T-helper 2 cell treated with Interferon-gamma antibody and Interleukin-4, amounts not matched to agents 100 ng/mL and 5 ng/mL, for 36 hours (primary cell): ENCODE measurements at regions not wholly inside any gene's neighbourhood (a gene's known extent, or its start where the extent isn't known, plus 50 kb on each side); places are given as distances from the start of the nearest gene placed in this dataset.
"Not testable (repeated sequence)": the region's sequence is repeated elsewhere in the genome, so short reads cannot be mapped to it uniquely, and the experiment has no call there.

ENCODE experiments used
- intact Hi-C: fragments of 100-400 bp; cut with micrococcal nuclease; formaldehyde crosslinking; loops from one replicate; pipeline ENCODE4 v1.15.1; 2023

DNA sequence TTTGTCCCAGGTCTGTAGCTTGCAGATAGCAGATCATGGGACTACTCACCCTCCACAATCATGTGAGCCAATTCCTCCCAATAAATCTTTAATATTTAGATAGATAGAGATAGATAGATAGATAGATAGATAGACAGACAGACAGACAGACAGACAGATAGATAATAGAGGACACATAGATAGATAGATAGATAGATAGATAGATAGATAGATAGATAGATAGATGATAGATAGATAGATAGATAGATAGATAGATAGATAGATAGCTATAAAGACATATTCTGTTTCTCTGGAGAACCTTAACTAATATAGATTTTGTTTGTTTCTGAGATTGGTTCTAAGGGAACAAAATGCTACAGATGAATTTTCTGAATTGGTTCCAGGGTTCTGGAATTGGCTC is 82.3 kb upstream of the PRDX6 start:
- intact Hi-C loops = not testable (repeated sequence)

DNA sequence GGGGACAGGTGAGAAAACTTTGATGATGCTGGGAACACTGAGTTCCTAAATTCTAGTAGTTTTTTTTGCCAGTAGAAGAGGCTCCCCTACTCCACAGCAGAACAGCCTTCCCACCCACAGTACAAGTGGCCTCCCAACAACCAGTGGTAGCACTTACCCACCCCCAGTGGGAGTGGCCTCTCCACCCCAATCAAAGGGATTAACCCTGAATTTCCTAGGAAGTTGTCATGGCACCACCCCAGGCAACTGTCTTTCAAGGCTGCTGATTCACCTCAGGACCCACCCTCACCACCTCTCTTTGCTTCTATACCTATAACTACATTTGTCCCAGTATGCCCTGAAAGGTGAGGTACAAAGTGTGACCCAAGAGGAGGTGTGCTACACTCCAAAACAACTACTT is 81.4 kb upstream of the PRDX6 start:
- intact Hi-C loops = no loop called here

DNA sequence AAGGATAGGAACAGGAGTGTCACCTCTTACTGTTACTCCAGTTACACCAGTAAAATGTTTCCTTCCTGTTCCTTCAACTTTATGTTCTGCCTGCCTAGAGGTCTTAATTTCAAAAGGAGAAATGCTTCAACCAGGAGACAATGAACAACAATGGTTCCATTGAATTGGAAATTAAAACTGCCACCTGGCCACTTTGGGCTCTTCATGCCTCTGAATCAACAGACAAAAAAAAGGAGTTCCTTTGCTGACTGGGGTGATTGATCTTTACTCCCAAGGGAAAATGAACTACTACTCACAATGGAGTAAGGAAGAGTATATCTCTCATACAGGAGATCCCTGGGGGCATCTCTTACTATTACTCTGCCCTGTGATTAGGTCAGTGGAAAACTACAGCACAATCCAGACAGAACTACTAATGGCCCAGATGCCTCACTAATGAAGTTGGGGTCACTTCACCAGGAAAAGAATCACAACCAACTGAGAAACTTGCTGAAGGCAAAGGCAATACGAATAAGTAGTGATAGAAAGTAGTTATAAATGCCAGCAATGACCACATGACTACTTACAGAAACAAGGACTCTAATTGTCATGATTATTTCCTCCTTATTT is 76.6 kb upstream of the PRDX6 start:
- intact Hi-C loops = no loop called here

DNA sequence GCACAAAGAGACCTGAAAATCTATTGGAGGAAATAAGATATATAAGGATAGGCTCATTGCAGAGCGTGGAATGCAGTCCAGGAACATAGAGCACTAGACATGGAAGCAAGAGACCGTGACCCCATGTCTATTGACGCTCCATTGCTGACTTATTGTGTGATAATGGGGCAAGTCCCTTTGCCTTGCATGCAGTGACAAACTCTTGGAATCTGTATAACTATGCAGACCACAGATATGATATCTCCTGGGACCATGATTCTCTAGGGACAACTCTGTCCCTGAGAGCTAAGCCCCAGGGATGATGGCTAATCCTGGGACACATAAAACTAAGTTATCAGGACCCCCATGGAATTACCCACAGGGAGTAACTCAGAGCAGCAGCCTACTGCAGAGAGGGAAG is 73.1 kb upstream of the PRDX6 start:
- intact Hi-C loops = no loop called here

DNA sequence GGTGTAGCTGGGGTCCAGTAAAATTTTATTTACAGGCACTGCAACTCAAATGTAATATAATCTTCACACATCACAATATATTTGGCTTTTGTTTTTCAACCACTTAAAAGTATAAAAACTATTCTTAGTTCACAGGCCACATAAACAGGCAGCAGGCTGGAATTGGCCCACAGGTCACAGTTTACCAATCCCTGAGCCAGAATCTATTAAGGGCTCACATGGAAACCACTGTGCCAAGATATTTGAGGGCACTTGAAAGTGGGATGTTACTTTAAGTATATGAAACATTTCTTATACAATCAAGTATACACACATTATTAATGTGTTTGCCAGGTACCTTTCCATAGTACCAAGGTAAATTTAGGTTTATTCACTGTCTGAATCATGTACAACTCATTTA is 71.9 kb upstream of the PRDX6 start:
- intact Hi-C loops = loop anchor here (5.0 kb wide), 1 partner anchor 658 kb away; no protein-coding TSS in a partner anchor

DNA sequence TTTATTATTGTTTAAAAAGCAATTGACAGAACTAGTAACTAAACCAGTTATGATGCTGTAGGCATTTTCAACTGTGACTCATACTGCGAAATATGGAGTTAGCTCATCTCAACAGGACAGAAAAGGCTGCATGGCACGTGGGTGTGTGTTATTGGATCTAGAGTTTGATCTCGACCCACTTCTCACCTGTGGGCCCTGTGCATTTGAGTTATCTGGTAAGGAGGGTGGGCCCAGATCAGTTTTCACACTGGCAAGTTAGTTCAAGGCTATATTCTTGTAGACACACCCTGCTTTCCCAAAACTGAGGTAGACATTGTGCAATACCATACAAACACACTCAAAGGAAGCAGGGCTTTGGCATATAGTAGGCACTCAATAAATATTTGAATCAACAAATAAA is 71.3 kb upstream of the PRDX6 start:
- intact Hi-C loops = loop anchor here (5.0 kb wide), 1 partner anchor 659 kb away; no protein-coding TSS in a partner anchor

DNA sequence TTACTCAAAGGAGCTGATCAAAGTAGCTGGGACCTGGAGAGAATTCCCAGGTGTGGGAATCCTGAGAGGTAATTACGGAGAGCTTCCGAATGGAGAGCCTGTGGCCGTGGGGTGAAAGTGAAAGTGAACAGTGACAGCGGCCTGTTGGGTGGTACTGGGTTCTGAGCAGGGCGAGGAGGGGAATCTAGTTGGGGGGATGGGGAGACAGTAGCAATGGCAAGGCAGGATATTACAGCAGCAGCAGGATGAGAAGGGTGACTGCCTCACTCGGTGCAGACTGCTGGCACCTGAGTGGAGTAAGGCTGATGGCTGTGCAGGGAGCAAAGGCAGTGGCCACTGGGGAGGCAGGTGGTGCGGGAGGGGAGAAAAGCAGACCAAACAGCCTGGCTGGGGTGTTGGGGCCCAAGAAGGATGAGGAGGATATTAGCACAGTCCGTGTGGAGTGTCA is 70.3 kb upstream of the PRDX6 start:
- intact Hi-C loops = loop anchor here (5.0 kb wide), 1 partner anchor 660 kb away; no protein-coding TSS in a partner anchor

DNA sequence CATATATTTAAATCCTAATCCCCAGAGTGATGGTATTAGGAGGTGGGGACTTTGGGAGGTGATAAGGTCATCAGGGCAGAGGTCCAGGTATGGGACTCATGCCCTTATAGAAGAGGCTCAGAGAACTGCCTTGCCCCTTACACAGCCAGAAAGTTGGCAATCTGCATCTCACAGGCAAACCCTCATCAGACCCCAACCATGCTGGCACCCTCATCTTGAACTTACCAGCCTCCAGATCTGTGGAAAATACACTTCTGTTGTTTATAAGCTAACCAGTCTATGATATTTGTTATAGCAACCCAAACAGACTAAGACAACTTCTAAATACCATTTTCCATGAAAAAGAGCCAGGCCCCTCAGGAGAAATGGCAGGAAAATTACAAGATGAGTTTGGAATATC is 69.3 kb upstream of the PRDX6 start:
- intact Hi-C loops = loop anchor here (5.0 kb wide), 1 partner anchor 661 kb away; no protein-coding TSS in a partner anchor

DNA sequence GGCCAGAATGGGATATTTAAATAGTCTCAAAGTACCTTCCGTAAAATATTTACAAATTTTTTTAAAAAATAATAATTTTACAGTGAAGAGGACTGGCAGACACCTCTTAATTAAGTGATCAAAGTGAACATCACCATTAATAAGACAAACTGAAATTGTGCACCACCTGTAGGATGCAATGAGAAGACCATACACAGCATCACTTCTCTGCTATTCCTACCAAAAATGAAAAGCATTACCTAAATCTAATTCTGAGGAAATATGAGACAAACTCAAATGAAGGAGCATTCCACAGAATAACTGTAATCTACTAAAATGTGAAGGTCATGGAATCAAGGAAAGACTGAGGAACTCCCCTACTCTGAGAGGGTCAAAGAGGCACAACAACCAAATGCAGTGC is 68.2 kb upstream of the PRDX6 start:
- intact Hi-C loops = loop anchor here (5.0 kb wide), 1 partner anchor 662 kb away; no protein-coding TSS in a partner anchor

DNA sequence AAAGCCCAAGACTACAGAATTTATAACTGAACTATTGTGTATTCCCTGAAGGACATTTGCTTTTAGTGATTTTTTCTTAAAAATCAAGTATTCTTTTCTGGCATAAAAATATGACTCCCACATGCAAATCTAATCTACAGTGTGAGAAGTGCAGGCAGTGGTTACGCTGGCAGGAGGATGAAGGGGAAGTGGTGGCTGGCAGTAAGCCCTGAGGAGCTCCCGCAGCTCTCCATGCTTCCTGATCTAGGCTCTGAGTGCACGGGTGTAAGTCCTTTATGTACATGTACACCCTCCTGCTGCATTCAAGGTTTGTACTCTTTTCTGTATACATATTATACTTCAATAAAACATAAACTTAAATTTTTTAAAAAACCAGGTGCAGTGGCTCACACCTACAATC is 67.5 kb upstream of the PRDX6 start:
- intact Hi-C loops = loop anchor here (5.0 kb wide), 1 partner anchor 662 kb away; no protein-coding TSS in a partner anchor

DNA sequence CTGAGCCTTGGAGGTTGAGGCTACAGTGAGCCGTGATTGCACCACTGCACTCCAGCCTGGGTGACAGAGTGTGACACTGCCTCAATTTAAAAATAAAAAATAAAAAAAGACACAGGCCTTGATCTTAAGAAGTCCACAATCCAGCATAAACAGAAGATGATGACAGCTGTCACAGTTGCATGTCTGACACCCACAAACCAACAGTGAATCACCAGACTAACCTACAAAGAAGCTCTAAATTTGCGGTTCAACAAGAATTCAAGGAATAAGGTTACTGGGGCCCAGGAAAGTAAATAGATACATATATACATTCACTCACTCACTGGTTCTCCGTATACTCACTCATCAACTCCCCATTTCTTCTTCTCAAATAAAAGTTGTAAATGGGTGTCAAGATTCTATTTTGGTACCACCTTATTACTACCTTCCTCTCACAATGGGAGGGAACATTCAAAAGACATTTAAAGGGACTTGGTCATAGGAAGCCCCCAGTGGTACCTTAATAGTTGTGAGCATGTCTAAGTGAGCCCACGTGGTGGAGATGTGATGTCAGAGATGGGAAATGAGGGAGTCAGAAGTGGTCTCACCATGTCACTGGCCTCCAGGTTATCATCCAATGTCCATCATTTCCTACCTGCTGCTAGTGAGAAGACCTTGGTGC is 66.9 kb upstream of the PRDX6 start:
- intact Hi-C loops = no loop called here

DNA sequence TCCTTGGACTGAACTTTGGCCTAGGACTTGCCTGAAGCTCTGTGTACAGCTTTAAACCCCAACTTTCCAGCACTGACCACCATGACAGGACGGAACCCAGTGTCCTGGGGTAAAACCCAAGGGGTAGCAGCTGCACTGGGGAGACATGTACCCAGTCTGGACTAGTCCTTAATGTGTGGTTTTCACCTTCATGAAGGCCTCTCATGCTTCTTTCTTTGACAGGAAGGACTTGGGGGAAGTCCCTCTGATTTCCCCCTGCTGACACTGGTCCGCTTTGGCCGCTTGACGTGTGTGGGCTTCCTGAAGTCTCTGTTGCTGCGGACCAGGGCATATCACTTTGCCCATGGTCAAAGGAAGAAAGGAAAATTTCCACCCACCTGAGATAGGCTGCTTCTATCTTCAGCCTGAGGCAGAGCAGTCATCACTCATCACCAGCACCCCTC is 66.3 kb upstream of the PRDX6 start:
- intact Hi-C loops = no loop called here

DNA sequence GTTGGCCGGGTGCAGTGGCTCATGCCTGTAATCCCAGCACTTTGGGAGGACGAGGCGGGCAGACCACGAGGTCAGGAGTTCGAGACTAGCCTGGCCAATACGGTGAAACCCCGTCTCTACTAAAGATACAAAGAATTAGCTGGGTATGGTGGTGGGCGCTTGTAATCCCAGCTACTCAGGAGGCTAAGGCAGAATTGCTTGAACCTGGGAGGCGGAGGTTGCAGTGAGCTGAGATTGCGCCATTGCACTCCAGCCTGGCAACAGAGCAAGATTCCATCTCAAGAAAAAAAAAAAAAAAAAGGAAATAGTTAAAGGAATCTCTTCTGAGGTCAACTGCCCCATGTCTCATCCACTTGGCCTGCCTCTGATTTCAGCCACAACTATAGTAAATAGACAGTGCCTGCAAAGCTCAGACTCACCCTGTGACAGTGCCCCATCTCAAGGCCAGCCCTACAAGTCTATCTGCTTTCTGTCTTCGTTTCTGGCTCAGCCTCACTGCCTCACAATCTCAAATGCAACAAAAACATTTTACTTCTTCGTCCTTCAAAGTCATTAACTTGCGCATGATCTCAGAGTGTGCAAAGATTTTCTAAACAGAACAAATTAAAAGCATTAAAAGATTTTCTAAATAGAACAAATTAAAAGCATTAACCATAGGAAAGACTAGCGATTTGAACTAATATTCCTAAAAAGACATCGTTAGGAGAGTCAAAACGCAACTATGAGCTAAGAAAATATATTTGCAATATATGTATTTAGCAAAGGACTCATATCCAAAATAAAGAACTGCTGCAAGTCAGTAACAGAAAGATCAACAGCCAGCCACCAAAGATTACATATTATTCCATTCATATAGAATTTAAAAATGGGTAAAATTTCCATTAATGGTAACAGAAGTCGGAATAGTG is 65.0 kb upstream of the PRDX6 start:
- intact Hi-C loops = no loop called here

DNA sequence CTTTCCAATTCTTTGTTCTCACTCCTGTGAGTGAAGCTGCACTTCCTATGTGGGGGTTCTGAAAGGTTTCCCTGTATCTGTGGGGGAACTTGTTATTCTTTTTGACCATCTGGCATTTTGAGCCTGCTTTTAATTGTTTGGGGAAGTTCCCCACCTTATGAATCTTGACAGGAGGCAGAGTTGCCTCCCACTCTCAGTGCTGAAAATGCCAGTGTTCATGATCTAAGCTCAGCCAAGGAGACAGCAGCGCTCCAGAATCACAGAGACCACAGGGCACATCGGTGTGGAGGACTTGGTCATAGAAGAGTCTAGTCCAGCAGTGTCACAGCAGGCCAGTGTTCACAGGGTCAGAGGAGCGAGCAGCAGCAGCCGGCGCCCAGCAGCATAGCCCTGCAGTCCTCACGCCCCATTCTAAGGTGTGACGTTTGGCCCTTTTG is 63.8 kb upstream of the PRDX6 start:
- intact Hi-C loops = no loop called here

DNA sequence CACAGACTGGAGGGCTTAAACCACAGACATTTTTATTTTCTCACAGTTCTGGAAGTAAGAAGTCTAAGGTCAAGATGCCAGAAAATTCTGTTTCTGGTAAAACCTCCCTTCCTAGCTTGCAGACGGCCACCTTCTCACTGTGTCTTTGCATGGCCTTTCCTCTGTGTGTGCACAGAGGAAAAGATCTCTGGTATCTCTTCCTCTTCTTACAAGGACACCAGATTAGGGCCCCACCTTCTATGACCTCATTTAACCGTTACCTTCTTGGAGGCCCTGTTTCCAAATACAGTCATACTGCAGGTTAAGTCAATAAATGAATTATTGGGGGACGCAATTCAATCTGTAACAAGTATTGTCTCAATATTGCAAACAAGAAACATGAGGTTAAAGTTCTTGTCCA is 63.0 kb upstream of the PRDX6 start:
- intact Hi-C loops = no loop called here

DNA sequence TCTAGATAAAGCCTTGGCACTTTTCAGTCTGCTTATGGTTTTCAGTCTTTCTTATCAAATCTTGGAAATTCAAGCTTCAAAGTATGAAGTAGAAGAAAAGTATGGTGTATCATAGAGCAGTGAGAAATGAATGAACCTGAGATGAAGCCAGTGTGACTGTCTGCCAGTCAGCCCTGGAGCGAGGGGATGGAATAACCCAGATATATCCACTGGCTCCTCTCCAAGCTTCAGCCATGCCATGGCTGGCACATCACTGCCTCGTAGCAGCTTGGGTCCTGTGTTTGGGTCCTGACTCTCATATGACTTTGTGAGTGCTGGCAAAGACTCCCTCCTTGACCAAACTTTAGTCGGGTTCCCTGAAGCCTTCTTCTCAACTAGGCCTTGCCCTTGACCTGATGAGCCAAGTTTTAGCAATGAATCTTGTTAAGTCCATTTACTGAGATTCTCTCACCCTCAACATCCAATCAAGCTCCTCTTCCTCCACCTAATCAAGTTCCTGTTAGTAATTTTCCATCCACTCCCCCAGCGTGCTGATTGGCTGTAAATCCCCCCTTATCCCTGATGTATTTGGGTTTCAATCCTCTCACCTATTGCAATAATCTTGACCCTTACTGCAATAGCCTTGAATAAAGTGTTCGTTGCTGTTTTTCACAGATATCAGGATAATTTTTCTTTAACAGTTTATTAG is 62.5 kb upstream of the PRDX6 start:
- intact Hi-C loops = no loop called here

DNA sequence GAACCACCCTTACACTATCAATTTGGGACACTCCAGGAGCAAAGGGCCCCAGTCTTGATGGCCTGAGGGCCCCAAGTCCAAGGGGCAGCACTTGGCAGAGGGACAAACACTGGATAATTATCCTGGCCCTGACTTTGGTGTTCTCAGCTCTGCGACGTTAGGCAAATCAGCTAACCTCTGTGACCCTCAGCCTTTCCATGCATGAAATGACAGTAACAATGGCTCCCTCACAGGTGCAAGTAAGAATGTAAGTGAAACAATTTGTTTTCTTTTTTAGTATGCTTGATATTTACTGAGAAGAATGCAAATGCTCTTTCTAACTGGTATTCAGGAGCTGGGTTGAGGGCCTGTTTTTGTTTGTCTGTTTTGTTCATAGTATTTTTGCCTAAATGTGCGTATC is 61.6 kb upstream of the PRDX6 start:
- intact Hi-C loops = no loop called here

DNA sequence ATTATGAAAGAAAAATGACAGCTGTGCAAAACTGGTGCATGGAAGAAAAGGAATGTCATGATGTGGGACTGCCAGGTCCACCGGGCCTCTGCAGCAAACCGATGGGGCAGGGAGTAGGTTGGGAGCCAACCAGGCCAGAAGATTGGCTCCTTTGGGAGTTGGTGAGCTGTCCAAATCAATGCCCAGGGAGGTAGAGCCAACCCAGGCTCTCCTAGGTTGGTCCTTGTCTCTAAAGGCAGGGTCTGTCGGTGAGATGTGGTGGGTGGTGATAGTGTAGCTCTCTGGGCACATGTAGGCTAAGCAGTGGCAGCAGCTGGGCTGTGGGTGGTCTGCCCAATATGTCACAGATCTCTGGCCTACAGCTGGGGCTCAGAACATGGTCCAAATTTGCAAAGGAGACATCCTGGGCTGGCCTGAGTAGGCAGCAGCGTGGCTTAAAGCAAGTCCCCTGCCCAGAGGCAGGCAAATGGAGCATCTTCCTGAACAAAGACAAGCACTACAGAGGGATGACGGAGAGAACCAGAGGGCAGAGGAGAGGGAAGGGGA is 61.2 kb upstream of the PRDX6 start:
- intact Hi-C loops = no loop called here

DNA sequence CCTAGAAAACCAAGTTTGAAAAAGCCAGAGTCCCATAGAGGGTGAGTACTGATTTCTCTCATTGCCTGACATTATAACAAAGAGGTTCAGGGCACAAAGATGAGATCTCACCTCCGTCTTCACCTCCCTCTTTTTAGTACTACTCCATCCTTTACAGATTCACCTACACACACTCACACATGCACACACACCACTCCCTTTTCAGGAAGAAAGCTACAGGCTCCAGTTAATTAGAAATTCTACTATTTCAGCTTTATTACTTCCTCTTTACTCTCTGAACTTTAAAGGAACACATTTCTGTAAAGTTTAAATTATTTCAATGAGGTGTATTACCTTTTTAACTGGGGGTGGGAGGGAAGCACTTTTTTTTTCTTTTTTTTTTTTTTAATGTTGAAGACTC is 59.6 kb upstream of the PRDX6 start:
- intact Hi-C loops = no loop called here

DNA sequence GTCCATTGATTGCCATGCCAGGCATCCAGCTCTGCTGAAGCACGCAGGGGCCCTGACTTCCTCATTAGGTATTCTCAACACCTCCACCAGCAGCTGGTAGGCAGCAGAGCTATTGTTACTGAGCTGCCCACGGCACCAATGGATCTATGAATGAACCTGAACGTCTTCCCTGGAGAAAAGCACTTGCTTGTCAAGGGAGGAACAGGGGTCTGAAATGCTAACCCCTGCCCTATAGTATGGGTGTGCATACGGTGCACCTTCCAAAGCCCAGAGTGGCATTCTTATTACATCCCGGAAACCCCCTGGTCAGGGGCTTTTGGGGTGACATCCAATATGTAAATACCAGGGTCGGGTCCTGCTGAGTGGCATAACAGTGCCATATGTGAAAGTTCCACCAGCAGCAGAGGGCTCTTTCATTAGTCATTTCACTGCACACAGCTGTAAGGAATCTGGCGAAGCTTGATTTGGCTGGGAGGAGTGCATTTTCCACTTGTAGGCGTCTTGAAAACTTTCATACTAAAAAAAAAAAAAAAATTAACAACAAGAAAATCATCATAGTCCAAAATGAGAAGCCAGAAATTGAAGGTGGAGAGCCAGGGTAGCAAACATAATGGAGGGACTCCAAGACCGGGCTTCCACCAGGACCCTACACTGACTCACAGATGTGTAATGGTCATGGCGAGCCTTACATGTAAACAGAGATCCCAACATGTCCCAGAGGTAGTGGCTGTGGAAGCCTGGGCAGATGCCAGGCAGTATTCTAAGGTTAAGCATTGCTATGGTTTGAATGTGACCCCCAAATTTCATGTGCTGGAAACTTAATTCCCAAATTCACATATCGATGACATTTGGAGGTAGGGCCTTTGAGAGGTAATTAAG is 58.8 kb upstream of the PRDX6 start:
- intact Hi-C loops = no loop called here
